AG04450 (cell line): ENCODE measurements at regions not wholly inside any gene's neighbourhood (a gene's known extent, or its start where the extent isn't known, plus 50 kb on each side); places are given as distances from the start of the nearest gene placed in this dataset.

Experiments used
- CTCF ChIA-PET: fragments of 300-600, 350-600 bp; formaldehyde crosslinking; extraction: SDS; loops from one replicate; lab custom pipeline; 2022; ENCODE audit warnings: antibody characterized with exemption, inconsistent platforms; lab: Charles Lee
- POLR2A ChIA-PET: fragments of 350-600 bp; formaldehyde crosslinking; extraction: SDS; loops from one replicate; lab custom pipeline; 2021; ENCODE audit warnings: antibody characterized with exemption, inconsistent platforms; lab: Yijun Ruan, JAX
- DNase-seq: peaks from one replicate; pipeline ENCODE4 v3.0.0-alpha.2; 2011; ENCODE audit warnings: low read depth, low spot score
- H3K27ac ChIP-seq: one replicate; pipeline ENCODE4 v1.5.1; 2012; ENCODE audit warnings: low read depth, low read length, control low read depth
- H3K27me3 ChIP-seq: one replicate; pipeline ENCODE4 v1.6.0; 2012; ENCODE audit warnings: low read length; ENCODE audit not compliant: control insufficient read depth, insufficient read depth
- H3K4me3 ChIP-seq: 2 replicates; pipeline ENCODE4 v1.5.1; 2011; ENCODE audit warnings: mild to moderate bottlenecking, low read depth, low read length, control low read depth
- H3K9me3 ChIP-seq: 2 replicates; pipeline ENCODE4 v1.5.1; 2012; ENCODE audit warnings: low read length; ENCODE audit not compliant: control insufficient read depth, insufficient read depth
- CTCF ChIP-seq: IDR thresholded peaks from 2 replicates; pipeline ENCODE4 v1.5.1; 2011; ENCODE audit warnings: low read depth, low read length, control low read depth, inconsistent platforms

- POLR2A ChIA-PET, result no interaction called here
- no peak overlapping the region for H3K4me3 ChIP-seq
- TF ChIP-seq CTCF, result no peak
- no peaks in the 10 kb centered on the region for H3K27me3 ChIP-seq
- DNase-seq, result no peak
- H3K27ac ChIP-seq, result no peak overlapping the region
- CTCF ChIA-PET, result no interaction called here
- H3K9me3 ChIP-seq, result no peaks in the 10 kb centered on the region
These were observed 153.8 kb downstream of the DEPDC1B start for GRCh38 chr5:60546207-60546606.

- H3K9me3 ChIP-seq, result no peaks in the 10 kb centered on the region
- CTCF ChIA-PET, result no interaction called here
- no peak overlapping the region for H3K27ac ChIP-seq
- H3K27me3 ChIP-seq, result no peaks in the 10 kb centered on the region
- no peak for TF ChIP-seq CTCF
- no peak for DNase-seq
- H3K4me3 ChIP-seq, result no peak overlapping the region
- POLR2A ChIA-PET, result no interaction called here
These were observed 154.4 kb downstream of the DEPDC1B start for GRCh38 chr5:60545551-60545950.

- ChIA-PET POLR2A (no interaction called here), CTCF (no interaction called here)
- no peaks in the 10 kb centered on the region for H3K9me3 ChIP-seq
- no peak for DNase-seq
- no peak overlapping the region for H3K4me3 ChIP-seq
- no peaks in the 10 kb centered on the region for H3K27me3 ChIP-seq
- no peak for TF ChIP-seq CTCF
- no peak overlapping the region for H3K27ac ChIP-seq
These were observed 155.8 kb downstream of the DEPDC1B start for GRCh38 chr5:60544142-60544541.

GRCh38 chr5:60541980-60542379, 158.0 kb downstream of the DEPDC1B start:
- CTCF ChIA-PET, result no interaction called here

More at GRCh38 chr5:60541980-60542379, 158.0 kb downstream of the DEPDC1B start:
- Histone ChIP-seq H3K27ac (no peak overlapping the region), H3K9me3 (no peaks in the 10 kb centered on the region), H3K27me3 (no peaks in the 10 kb centered on the region), H3K4me3 (no peak overlapping the region)
- TF ChIP-seq CTCF, result no peak
- POLR2A ChIA-PET, result no interaction called here
- DNase-seq, result no peak
